Fibroblast of skin of right biceps (primary cell): ENCODE measurements at regions not wholly inside any gene's neighbourhood (a gene's known extent, or its start where the extent isn't known, plus 50 kb on each side); places are given as distances from the start of the nearest gene placed in this dataset.

Experiments
- DNase-seq: peaks from one replicate; pipeline ENCODE4 v3.0.0-alpha.2; 2013

GRCh38 chr13:44191504-44192171 is 182.0 kb upstream of the SERP2 start:
- peak; percentile 71 for DNase-seq

- no peak for DNase-seq
Observed at GRCh38 chr13:44193731-44194130, 179.9 kb upstream of the SERP2 start.

- no peak for DNase-seq
Observed at GRCh38 chr13:44195245-44195644, 178.4 kb upstream of the SERP2 start.

GRCh38 chr13:44196196-44196751 is 177.3 kb upstream of the SERP2 start:
- DNase-seq: no peak

- no peak for DNase-seq
Observed at GRCh38 chr13:44197791-44198770, 175.5 kb upstream of the SERP2 start.

GRCh38 chr13:44198826-44199225 is 174.8 kb upstream of the SERP2 start:
- DNase-seq: peak; percentile 33

- DNase-seq: no peak
Observed at GRCh38 chr13:44199627-44200207, 173.9 kb upstream of the SERP2 start.

GRCh38 chr13:44206434-44206833 is 167.2 kb upstream of the SERP2 start:
- no peak for DNase-seq

GRCh38 chr13:44207476-44207875 is 166.1 kb upstream of the SERP2 start:
- no peak for DNase-seq

- no peak for DNase-seq
Observed at GRCh38 chr13:44210525-44210924, 163.1 kb upstream of the SERP2 start.

GRCh38 chr13:44211286-44211685 is 162.3 kb upstream of the SERP2 start:
- no peak for DNase-seq

- no peak for DNase-seq
Observed at GRCh38 chr13:44211704-44212346, 161.8 kb upstream of the SERP2 start.

GRCh38 chr13:44212633-44213396 is 160.8 kb upstream of the SERP2 start:
- DNase-seq: peak; percentile 74

GRCh38 chr13:44218501-44219240 is 155.0 kb upstream of the SERP2 start:
- DNase-seq: no peak

- peak; percentile 63 for DNase-seq
Observed at GRCh38 chr13:44219577-44220548, 153.8 kb upstream of the SERP2 start.

GRCh38 chr13:44220948-44221347 is 152.7 kb upstream of the SERP2 start:
- DNase-seq: no peak

GRCh38 chr13:44221657-44222056 is 152.0 kb upstream of the SERP2 start:
- DNase-seq: no peak

- no peak for DNase-seq
Observed at GRCh38 chr13:44223770-44224444, 149.7 kb upstream of the SERP2 start.

GRCh38 chr13:44224450-44225149 is 149.0 kb upstream of the SERP2 start:
- DNase-seq: no peak
